OCI-LY7 (cell line): ENCODE measurements at regions not wholly inside any gene's neighbourhood (a gene's known extent, or its start where the extent isn't known, plus 50 kb on each side); places are given as distances from the start of the nearest gene placed in this dataset.

Experiments used
- BruUV-seq: library from RNA; stranded (reverse); fragments of 400-500 nt; replicated peaks from 2 replicates; lab custom pipeline; 2021; lab: Mats Ljungman, UMichigan
- CTCF ChIA-PET: fragments of 300-600 bp; sonication (Branson Sonifier 250); formaldehyde crosslinking; loops from one replicate; lab custom pipeline; 2022; ENCODE audit warnings: antibody characterized with exemption; ENCODE audit not compliant: unreplicated experiment; lab: Charles Lee
- POLR2A ChIA-PET: fragments of 300-600 bp; sonication (Branson Sonifier 250); formaldehyde crosslinking; loops from one replicate; lab custom pipeline; 2022; ENCODE audit warnings: antibody characterized with exemption; lab: Charles Lee
- DNase-seq: peaks from one replicate; pipeline ENCODE4 v3.0.0-alpha.2; 2015; ENCODE audit warnings: low spot score
- H2AFZ ChIP-seq: fragments of 200-600 bp; sonication (generic), shearing (Covaris generic); 2 replicates; pipeline ENCODE4 v1.6.1; 2014; ENCODE audit warnings: mild to moderate bottlenecking, antibody characterized with exemption, low read length, moderate library complexity
- H3K27ac ChIP-seq: fragments of 200-600 bp; sonication (generic); 2 replicates; pipeline ENCODE4 v1.5.1; 2014; ENCODE audit warnings: mixed run types, low read depth, mild to moderate bottlenecking, moderate library complexity, low read length, inconsistent platforms; ENCODE audit not compliant: poor library complexity, severe bottlenecking
- H3K36me3 ChIP-seq: fragments of 200-600 bp; sonication (generic); 2 replicates; pipeline ENCODE4 v1.6.1; 2014; ENCODE audit warnings: mild to moderate bottlenecking, antibody characterized with exemption, low read length, moderate library complexity, mixed read lengths; ENCODE audit not compliant: insufficient read depth
- H3K4me1 ChIP-seq: fragments of 200-600 bp; sonication (generic); 2 replicates; pipeline ENCODE4 v1.5.1; 2014; ENCODE audit warnings: mild to moderate bottlenecking, low read length; ENCODE audit not compliant: insufficient read depth, poor library complexity, severe bottlenecking
- H3K4me2 ChIP-seq: fragments of 200-600 bp; sonication (generic); 2 replicates; pipeline ENCODE4 v1.6.1; 2014; ENCODE audit warnings: mild to moderate bottlenecking, low read length
- H3K4me3 ChIP-seq: fragments of 200-600 bp; sonication (generic); 2 replicates; pipeline ENCODE4 v1.5.1; 2014; ENCODE audit warnings: mild to moderate bottlenecking, low read depth, low read length; ENCODE audit not compliant: poor library complexity, severe bottlenecking
- H3K79me2 ChIP-seq: fragments of 200-600 bp; sonication (generic); 2 replicates; pipeline ENCODE4 v1.6.1; 2016; ENCODE audit warnings: low read depth, mild to moderate bottlenecking, low read length, moderate library complexity, mixed read lengths; ENCODE audit not compliant: insufficient read depth
- H3K9me2 ChIP-seq: fragments of 200-600 bp; sonication (generic); 2 replicates; pipeline ENCODE4 v1.6.1; 2016; ENCODE audit warnings: mild to moderate bottlenecking, low read length, mixed read lengths; ENCODE audit not compliant: insufficient read depth
- H3K9me3 ChIP-seq: fragments of 200-600 bp; sonication (generic); 2 replicates; pipeline ENCODE4 v1.6.1; 2014; ENCODE audit warnings: mild to moderate bottlenecking, mixed run types, low read length, mixed read lengths
- H4K20me1 ChIP-seq: fragments of 200-600 bp; sonication (generic); 2 replicates; pipeline ENCODE4 v1.6.1; 2014; ENCODE audit warnings: mild to moderate bottlenecking, antibody characterized with exemption, low read length, moderate library complexity, mixed read lengths; ENCODE audit not compliant: insufficient read depth
- EZH2phosphoT487 ChIP-seq: fragments of 200-600 bp; sonication (generic); IDR thresholded peaks from 2 replicates; pipeline ENCODE4 v1.6.1; 2018; ENCODE audit warnings: low read depth, borderline replicate concordance, mild to moderate bottlenecking, mixed run types, antibody characterized with exemption, low read length, moderate library complexity, mixed read lengths
- intact Hi-C: fragments of 100-400 bp; cut with micrococcal nuclease; formaldehyde crosslinking; loops from one replicate; pipeline ENCODE4 v1.10.0; 2022; ENCODE audit not compliant: unreplicated experiment
- TF ChIP-seq, protein P1 (sequence below): fragments of 200-600 bp; sonication (generic); conservative IDR thresholded peaks from 2 replicates; pipeline ENCODE4 v1.5.1; 2014; ENCODE audit warnings: mild to moderate bottlenecking, antibody characterized with exemption, low read length, moderate library complexity, mixed read lengths

DNA sequence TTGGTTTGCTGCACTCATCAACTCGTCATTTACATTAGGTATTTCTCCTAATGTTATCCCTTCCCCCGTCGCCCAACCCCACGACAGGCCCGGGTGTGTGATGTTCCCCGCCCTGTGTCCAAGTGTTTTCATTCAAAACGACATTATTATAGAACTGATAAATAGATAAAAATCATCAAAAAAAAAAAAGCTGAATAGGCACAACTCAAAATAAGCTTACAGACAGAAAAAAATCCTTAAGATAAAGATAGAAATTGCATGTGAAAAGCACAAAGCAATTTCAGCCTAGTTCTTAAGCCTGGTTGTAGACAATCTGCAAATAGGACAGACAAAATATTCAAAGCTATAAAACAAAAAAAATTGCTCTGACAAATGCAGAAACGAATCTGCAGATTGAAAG, 142.9 kb upstream of the LNX1 start:
- Histone ChIP-seq H3K79me2 (no peaks in the 10 kb centered on the region), H3K36me3 (no peaks in the 10 kb centered on the region), H3K27ac (no peak overlapping the region), H3K4me3 (no peak overlapping the region), H3K4me2 (no peak overlapping the region), H3K4me1 (no peaks in the 10 kb centered on the region), H3K9me3 (0 out of 2 replicates have a peak, but pooled peaks cover 5% of the 10 kb centered on the region), H2AFZ (no peak overlapping the region; the same call in 1 of the 2 replicates), H3K9me2 (no peaks in the 10 kb centered on the region), H4K20me1 (no peaks in the 10 kb centered on the region)
- no TSS peak for BruUV-seq
- POLR2A ChIA-PET, result interaction anchor here (0.6 to 1.1 kb wide), 3 partner anchors 11 to 150 kb away, joined by 3 read pairs; no protein-coding TSS in a partner anchor
- intact Hi-C loops, result no loop called here
- CTCF ChIA-PET, result no interaction called here
- TF ChIP-seq EZH2phosphoT487, result no peak
- TF ChIP-seq, protein P1, sequence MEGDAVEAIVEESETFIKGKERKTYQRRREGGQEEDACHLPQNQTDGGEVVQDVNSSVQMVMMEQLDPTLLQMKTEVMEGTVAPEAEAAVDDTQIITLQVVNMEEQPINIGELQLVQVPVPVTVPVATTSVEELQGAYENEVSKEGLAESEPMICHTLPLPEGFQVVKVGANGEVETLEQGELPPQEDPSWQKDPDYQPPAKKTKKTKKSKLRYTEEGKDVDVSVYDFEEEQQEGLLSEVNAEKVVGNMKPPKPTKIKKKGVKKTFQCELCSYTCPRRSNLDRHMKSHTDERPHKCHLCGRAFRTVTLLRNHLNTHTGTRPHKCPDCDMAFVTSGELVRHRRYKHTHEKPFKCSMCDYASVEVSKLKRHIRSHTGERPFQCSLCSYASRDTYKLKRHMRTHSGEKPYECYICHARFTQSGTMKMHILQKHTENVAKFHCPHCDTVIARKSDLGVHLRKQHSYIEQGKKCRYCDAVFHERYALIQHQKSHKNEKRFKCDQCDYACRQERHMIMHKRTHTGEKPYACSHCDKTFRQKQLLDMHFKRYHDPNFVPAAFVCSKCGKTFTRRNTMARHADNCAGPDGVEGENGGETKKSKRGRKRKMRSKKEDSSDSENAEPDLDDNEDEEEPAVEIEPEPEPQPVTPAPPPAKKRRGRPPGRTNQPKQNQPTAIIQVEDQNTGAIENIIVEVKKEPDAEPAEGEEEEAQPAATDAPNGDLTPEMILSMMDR, result no peak
- DNase-seq, result no peak

GRCh38 chr4:53732661-53733060, 141.4 kb upstream of the LNX1 start:
- CTCF ChIA-PET, result no interaction called here
- no TSS peak for BruUV-seq
- no peaks in the 10 kb centered on the region for H4K20me1 ChIP-seq
- H3K79me2 ChIP-seq, result no peaks in the 10 kb centered on the region
- TF ChIP-seq EZH2phosphoT487, result no peak
- TF ChIP-seq, protein P1, result no peak
- no peaks in the 10 kb centered on the region for H3K4me1 ChIP-seq
- no peaks in the 10 kb centered on the region for H3K9me2 ChIP-seq
- no peak overlapping the region for H3K4me2 ChIP-seq
- DNase-seq, result no peak
- 0 out of 2 replicates have a peak, but pooled peaks cover 5% of the 10 kb centered on the region for H3K9me3 ChIP-seq
- no peaks in the 10 kb centered on the region for H3K36me3 ChIP-seq
- intact Hi-C loops, result no loop called here
- POLR2A ChIA-PET, result interaction anchor here (0.6 kb wide), 1 partner anchor 579 kb away, joined by 3 read pairs; no protein-coding TSS in a partner anchor
- no peak overlapping the region for H3K4me3 ChIP-seq
- peak overlapping the region; percentile 44; the same call in 1 of the 2 replicates for H2AFZ ChIP-seq
- no peak overlapping the region for H3K27ac ChIP-seq

DNA sequence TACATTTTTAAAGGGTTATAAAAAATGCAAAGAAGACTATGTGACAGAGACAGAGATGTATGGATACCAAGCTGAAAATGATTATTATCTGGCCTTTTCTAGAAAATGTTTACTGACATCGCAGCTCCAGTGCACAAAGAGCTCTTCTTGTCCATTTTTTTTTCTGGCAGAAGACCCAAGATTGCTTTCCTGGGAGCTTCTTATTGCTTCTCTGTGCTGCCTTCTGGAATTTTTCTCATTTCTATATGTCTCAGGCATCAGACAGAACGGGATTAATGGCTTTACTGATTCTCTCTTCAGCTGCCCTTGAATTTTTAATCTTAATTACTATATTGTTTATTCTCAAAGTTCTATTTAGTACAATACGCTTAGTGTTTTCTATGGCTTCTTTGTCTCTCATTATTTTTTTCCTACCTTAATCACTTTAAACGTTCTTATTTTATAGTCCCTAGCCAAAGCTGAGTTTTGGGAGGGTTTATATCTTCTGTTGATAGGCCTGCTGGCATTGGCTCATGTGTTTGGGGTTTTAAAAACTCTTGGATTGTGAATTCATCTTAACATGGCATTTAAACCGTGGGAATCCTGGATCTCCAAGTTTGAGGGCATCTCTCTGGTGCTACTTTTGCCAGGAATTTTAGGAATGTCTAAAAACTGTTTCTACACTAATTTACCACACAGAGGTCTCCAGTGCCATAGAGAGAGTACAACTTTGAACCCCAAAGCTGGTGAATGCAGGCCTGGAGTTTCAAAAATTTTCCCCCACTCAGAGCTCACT, 138.9 kb upstream of the LNX1 start:
- Histone ChIP-seq H3K9me3 (0 out of 2 replicates have a peak, but pooled peaks cover 2% of the 10 kb centered on the region), H3K4me2 (no peak overlapping the region), H3K79me2 (no peaks in the 10 kb centered on the region), H3K27ac (no peak overlapping the region), H2AFZ (no peak overlapping the region), H3K9me2 (no peaks in the 10 kb centered on the region), H3K4me1 (no peaks in the 10 kb centered on the region), H4K20me1 (no peaks in the 10 kb centered on the region), H3K4me3 (no peak overlapping the region), H3K36me3 (no peaks in the 10 kb centered on the region)
- no peak for TF ChIP-seq EZH2phosphoT487
- TF ChIP-seq, protein P1, result no peak
- intact Hi-C loops, result no loop called here
- no peak for DNase-seq
- BruUV-seq, result no TSS peak
- ChIA-PET POLR2A (interaction anchor here (0.9 to 1.3 kb wide), 3 partner anchors 13 to 18 kb away, joined by 4 to 9 read pairs (median 5); no protein-coding TSS in a partner anchor), CTCF (no interaction called here)
